Smooth muscle cell (in vitro differentiated cells): ENCODE measurements at regions not wholly inside any gene's neighbourhood (a gene's known extent, or its start where the extent isn't known, plus 50 kb on each side); places are given as distances from the start of the nearest gene placed in this dataset.
"Not testable (repeated sequence)": the region's sequence is repeated elsewhere in the genome, so short reads cannot be mapped to it uniquely, and the experiment has no call there.

Experiments used
- DNase-seq: peaks from one replicate; lab custom pipeline; 2025; ENCODE audit not compliant: unreplicated experiment; lab: John Stamatoyannopoulos, UW
- H2AFZ ChIP-seq: fragments of 200-600 bp; sonication (generic); 2 replicates; pipeline ENCODE4 v1.6.0; 2016; ENCODE audit warnings: antibody characterized with exemption, low read depth, mild to moderate bottlenecking
- H3F3A ChIP-seq: fragments of 200-600 bp; sonication (generic); 2 replicates; pipeline ENCODE4 v1.6.0; 2017; ENCODE audit warnings: antibody characterized with exemption, low read depth
- H3K27ac ChIP-seq: fragments of 200-600 bp; sonication (generic); 2 replicates; pipeline ENCODE4 v1.5.1; 2016; ENCODE audit warnings: low read depth, mild to moderate bottlenecking
- H3K27me3 ChIP-seq: fragments of 200-600 bp; sonication (generic); 2 replicates; pipeline ENCODE4 v1.6.1; 2016; ENCODE audit warnings: low read depth, mild to moderate bottlenecking
- H3K36me3 ChIP-seq: fragments of 200-600 bp; sonication (generic); 2 replicates; pipeline ENCODE4 v1.5.1; 2016; ENCODE audit warnings: low read depth
- H3K4me1 ChIP-seq: fragments of 200-600 bp; sonication (generic); 2 replicates; pipeline ENCODE4 v1.5.1; 2016; ENCODE audit warnings: low read depth
- H3K4me2 ChIP-seq: fragments of 200-600 bp; sonication (generic); 2 replicates; pipeline ENCODE4 v1.6.0; 2016; ENCODE audit warnings: mild to moderate bottlenecking
- H3K4me3 ChIP-seq: fragments of 200-600 bp; sonication (generic); 2 replicates; pipeline ENCODE4 v1.5.1; 2016; ENCODE audit warnings: mild to moderate bottlenecking
- H3K79me2 ChIP-seq: fragments of 200-600 bp; sonication (generic); 2 replicates; pipeline ENCODE4 v1.6.0; 2016; ENCODE audit warnings: low read depth, mild to moderate bottlenecking
- H3K9ac ChIP-seq: fragments of 200-600 bp; sonication (generic); 2 replicates; pipeline ENCODE4 v1.6.0; 2016; ENCODE audit warnings: low read depth
- H3K9me3 ChIP-seq: fragments of 200-600 bp; sonication (generic); replicated peaks from 2 replicates; pipeline ENCODE4 v1.5.1; 2016; ENCODE audit warnings: low read depth
- H4K20me1 ChIP-seq: fragments of 200-600 bp; sonication (generic); 2 replicates; pipeline ENCODE4 v1.6.0; 2016; ENCODE audit warnings: low read depth
- WGBS: methylation state at CpG from one replicate; pipeline ENCODE4 v1.1.7; 2016; ENCODE audit warnings: low lambda C conversion rate; 5-methylcytosine and 5-hydroxymethylcytosine counted together
- TF ChIP-seq, protein P1 (sequence below): fragments of 200-600 bp; sonication (generic); IDR thresholded peaks from 2 replicates; pipeline ENCODE4 v1.5.1; 2017; ENCODE audit warnings: borderline replicate concordance, mild to moderate bottlenecking, antibody characterized with exemption; ENCODE audit not compliant: insufficient read depth, poor library complexity, severe bottlenecking

DNA sequence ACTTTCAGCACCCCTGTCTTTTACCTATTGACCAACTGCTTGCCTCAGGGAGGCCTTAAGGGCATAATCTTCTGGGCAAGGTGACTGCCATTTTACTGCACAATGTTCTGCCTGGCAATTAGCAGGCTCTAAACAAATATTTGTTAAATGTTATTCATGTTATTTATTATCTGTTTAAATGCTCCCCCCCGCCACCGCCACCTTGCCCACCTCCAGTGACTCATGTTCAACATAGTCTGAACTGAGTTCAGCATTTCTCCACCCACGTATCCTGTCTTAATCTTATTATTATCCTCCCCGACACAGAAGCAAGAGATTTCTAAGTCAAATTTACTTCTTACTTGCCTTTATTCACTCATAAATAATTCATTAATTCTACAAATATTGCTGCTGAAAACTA is 144.8 kb downstream of the LIG4 start:
- H3K4me2 ChIP-seq = no peak overlapping the region

DNA sequence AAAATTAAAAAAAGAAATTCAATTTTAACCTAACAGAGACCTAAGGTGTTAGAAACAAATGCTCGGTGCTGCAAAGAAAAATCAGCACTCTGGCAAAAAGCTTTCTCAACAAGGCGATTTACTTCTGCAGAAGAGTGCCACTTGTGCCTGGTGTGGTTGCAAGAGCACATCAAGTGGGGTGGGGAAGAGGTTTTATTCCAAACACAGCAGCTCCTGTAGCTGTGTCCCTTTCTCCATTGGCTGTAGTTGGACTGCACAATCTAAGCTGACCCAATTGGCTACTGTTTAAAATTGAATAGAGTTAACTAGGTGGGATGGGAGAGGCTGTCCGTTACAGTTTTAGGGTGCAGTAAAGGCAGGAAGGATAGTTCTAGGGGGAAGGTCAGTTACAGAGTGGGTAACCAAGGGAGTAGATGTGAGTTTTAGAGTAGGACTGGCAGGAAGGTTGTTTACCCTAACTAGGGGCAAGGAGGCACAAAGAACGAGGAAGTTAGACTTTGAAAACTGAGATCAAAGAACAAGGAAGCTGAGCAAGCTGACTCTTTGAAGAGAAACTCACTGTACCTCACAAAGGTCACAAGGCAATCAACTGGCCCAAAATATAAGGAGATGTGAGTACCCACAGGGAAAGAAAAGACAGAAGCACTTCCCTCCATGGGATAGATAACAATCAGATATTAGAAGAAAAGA is 145.7 kb downstream of the LIG4 start:
- 81% methylated on average over 4 of the region's 4 CpGs for WGBS

More for the DNA sequence above, 144.8 kb downstream of the LIG4 start:
- Histone ChIP-seq H3K9me3 (no peaks in the 10 kb centered on the region), H3K27me3 (no peaks in the 10 kb centered on the region), H3F3A (no peaks in the 10 kb centered on the region), H2AFZ (no peak overlapping the region), H3K79me2 (no peaks in the 10 kb centered on the region), H3K4me3 (no peak overlapping the region), H4K20me1 (no peaks in the 10 kb centered on the region), H3K27ac (no peak overlapping the region), H3K4me1 (no peaks in the 10 kb centered on the region), H3K9ac (no peak overlapping the region), H3K36me3 (no peaks in the 10 kb centered on the region)
- DNase-seq = no peak
- 75% methylated on average over 4 of the region's 4 CpGs for WGBS
- TF ChIP-seq, protein P1, sequence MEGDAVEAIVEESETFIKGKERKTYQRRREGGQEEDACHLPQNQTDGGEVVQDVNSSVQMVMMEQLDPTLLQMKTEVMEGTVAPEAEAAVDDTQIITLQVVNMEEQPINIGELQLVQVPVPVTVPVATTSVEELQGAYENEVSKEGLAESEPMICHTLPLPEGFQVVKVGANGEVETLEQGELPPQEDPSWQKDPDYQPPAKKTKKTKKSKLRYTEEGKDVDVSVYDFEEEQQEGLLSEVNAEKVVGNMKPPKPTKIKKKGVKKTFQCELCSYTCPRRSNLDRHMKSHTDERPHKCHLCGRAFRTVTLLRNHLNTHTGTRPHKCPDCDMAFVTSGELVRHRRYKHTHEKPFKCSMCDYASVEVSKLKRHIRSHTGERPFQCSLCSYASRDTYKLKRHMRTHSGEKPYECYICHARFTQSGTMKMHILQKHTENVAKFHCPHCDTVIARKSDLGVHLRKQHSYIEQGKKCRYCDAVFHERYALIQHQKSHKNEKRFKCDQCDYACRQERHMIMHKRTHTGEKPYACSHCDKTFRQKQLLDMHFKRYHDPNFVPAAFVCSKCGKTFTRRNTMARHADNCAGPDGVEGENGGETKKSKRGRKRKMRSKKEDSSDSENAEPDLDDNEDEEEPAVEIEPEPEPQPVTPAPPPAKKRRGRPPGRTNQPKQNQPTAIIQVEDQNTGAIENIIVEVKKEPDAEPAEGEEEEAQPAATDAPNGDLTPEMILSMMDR = no peak

DNA sequence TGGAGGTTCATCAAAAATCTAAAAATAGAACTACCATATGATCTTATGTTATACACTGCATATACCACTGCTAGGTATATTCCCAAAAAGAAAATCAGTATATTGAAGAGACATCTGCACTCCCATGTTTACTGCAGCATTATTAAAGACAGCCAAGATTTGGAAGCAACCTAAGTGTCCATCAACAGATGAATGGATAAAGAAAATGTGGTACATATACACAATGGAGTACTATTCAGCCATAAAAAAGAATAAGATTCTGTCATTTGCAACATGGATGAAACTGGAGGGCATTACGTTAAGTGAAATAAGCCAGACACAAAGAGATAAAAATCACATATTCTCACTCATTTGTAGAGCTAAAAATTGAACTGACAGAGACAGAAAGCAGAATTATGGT is 151.0 kb downstream of the LIG4 start:
- not testable (repeated sequence) for H3F3A ChIP-seq, H3K4me2 ChIP-seq, H3K4me1 ChIP-seq, H3K79me2 ChIP-seq, H3K4me3 ChIP-seq, H2AFZ ChIP-seq, DNase-seq, H3K9ac ChIP-seq, H3K9me3 ChIP-seq, H4K20me1 ChIP-seq, H3K36me3 ChIP-seq, H3K27ac ChIP-seq, H3K27me3 ChIP-seq
- 61% methylated on average over 1 of the region's 1 CpG for WGBS

More for the DNA sequence above, 145.7 kb downstream of the LIG4 start:
- H3K36me3 ChIP-seq = no peaks in the 10 kb centered on the region
- no peaks in the 10 kb centered on the region for H3F3A ChIP-seq
- H3K4me2 ChIP-seq = no peak overlapping the region
- H3K27ac ChIP-seq = no peak overlapping the region
- H2AFZ ChIP-seq = no peak overlapping the region
- TF ChIP-seq, protein P1 = no peak
- no peak for DNase-seq
- H3K4me1 ChIP-seq = no peaks in the 10 kb centered on the region
- H3K4me3 ChIP-seq = no peak overlapping the region
- no peaks in the 10 kb centered on the region for H4K20me1 ChIP-seq
- H3K79me2 ChIP-seq = no peaks in the 10 kb centered on the region
- no peaks in the 10 kb centered on the region for H3K27me3 ChIP-seq
- no peak overlapping the region for H3K9ac ChIP-seq
- no peaks in the 10 kb centered on the region for H3K9me3 ChIP-seq

DNA sequence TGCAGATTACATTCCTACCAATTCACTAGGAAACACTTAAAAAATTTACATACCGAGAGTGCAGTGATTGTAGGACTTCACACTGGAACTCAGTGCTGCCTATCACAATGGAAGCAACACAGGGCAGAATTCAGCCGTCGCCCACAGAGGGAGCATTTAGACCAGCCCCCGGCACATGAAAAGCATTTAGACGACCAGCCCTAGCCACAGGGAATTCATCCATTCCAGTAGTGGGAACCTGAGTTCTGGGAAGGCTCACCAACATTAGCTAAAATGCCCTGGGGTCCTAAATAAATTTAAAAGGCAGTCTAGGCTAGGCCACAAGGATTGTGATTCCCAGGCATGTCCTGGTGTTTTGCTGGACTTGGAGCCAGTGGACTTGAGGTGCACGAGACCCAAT is 155.2 kb downstream of the LIG4 start:
- no peak overlapping the region for H3K27ac ChIP-seq
- H2AFZ ChIP-seq = no peak overlapping the region

More for the DNA sequence above, 155.2 kb downstream of the LIG4 start:
- Histone ChIP-seq H3K9ac (no peak overlapping the region), H3K36me3 (no peaks in the 10 kb centered on the region), H3K4me2 (no peak overlapping the region), H3K79me2 (no peaks in the 10 kb centered on the region), H3F3A (no peaks in the 10 kb centered on the region), H4K20me1 (no peaks in the 10 kb centered on the region), H3K27me3 (no peaks in the 10 kb centered on the region), H3K9me3 (no peaks in the 10 kb centered on the region), H3K4me1 (no peaks in the 10 kb centered on the region), H3K4me3 (no peak overlapping the region)
- WGBS = 49% methylated on average over 6 of the region's 6 CpGs
- TF ChIP-seq, protein P1 = no peak
- no peak for DNase-seq
